ENCODE measurements at regions not wholly inside any gene's neighbourhood (a gene's known extent, or its start where the extent isn't known, plus 50 kb on each side); places are given as distances from the start of the nearest gene placed in this dataset.

DNA sequence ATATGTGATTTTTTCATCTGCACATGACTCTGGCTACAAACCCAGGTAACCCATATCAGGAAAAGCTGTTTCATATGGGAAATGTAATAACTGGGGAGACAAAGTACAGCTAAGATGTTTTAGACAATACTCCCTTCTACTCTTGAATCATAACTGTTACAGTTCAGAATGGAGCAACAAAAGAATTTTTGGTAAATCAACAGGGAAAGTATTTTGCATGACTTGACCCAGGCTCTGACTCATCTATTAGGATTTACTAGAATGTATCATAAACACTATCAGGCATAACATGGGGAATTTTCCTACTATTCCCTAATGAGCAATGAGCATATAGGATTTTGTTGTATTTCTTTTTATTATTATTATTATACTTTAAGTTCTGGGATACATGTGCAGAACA, 553.0 kb downstream of the SLC16A7 start:
- no peak for DNase-seq

DNA sequence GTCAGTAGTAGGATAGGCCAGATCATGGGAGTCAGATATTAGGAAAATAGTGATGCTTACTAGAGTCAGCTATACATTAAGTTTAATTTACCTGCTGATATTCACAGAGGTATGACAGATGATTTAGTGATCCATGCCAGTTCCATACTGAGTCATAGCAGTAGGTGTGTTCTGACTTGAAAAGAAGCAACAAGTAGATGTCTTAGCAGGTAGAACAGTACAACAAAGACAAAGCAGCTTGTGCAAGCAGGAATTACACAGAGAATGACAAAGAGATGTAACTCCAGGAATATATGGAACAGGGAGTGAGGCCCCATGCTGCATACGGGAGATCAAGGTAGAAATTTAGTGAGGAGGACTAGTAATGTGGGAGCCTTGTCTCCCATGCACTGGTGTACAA, 556.9 kb downstream of the SLC16A7 start:
- no peak for DNase-seq

DNA sequence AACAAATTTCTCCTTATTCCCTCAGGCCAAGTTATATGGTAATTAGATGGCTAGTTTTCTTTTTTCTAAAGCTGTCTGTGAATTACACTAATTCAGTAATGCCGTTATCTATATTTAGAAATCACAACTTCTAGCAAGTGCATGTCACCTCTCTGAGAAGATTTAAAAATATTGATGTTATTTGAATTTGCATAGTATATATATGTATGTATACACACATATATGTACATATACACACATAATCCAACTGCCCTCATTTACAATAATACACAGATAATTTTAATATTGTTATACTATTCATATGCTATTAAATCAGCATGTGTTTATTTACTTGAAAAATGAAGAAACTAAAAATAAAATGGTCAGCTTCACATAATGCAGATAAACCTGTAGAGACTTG, 563.9 kb downstream of the SLC16A7 start:
- no peak for DNase-seq

DNA sequence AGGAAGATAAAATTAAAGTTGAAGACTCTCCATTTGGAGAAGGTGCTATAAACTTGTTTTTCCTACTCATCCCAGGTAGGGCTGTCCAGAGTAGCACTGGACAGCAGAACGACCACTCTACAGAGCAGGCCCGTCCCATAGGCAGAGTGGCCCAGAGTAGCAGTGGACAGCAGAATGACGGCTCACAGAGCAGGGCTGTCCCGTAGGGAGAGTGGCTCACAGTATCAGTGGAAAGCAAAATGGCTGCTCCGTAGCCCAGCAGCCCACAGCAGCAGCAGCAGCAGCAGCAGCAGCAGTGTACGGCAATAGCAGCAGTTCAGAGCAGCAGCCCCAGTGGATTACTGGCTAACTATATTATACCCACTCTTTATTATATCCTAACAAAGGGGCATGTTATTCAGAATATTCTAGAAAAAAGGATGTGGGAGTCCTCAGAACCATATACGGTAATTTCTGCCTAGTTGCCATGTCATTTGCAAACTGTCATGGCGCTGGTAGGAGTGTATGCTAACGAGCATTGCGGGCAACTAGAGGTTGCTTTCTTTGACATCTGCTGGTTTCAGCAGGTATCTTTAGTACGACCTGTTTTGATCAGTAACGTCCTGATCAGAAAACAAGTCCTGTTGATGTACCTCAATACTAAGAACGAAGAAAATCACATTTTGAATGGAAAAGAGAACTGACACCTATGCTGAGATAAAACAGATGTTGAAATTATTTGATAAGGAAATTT, 567.3 kb downstream of the SLC16A7 start:
- DNase-seq, result no peak

DNA sequence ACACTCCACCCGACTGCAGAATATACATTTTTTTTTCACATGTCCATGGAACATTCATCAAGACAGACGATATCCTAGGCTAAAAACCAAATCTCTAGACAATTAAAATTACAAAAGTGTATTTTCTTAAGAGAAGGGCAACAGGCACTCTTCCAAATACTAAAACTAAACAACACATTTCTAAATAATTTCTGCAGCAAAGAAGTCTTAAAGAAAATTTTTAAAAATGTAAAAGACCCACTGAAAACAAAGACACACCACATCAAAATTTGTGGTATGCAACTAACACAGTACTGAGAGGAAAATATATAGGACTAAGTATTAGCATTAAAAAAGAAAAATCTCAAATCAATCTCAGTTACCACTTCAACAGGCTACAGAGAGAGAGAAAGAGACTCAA, 570.0 kb downstream of the SLC16A7 start:
- DNase-seq, result no peak

DNA sequence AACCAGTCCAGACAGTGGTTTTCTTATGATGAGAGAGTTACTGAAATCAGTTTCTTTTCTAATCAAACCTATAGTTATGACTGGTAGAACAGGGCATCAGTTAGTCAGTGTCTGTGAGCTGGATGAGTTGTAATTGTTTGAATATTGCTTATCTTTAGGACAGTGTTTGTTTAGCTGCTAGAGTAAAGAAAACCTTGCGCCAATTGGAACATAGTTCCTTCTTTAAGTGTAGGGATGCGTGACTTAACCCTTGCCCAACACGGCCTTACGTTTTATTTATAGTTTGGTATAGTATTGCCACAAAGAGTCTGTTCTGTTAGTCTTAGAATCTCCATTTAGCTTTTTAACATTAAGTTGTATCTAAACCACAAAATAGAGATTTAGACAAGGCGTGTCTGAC, 572.6 kb downstream of the SLC16A7 start:
- no peak for DNase-seq

DNA sequence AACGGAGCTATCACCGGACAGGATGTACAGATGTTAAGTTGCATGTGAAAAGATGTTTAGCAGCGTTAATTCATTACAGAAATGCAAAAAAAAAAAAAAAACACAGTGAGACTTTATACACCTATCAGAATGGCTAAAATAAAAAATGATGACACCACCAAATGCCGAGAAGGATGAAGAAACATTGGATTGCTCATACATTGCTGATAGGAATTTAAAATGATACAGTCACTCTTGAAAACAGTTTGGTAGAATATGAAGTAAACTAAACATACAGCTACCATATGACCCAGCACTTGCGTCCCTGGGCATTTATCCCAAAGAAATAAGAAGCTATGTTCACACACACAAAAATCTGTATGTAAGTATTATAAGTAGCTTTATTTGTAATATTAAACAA, 574.1 kb downstream of the SLC16A7 start:
- DNase-seq, result no peak

DNA sequence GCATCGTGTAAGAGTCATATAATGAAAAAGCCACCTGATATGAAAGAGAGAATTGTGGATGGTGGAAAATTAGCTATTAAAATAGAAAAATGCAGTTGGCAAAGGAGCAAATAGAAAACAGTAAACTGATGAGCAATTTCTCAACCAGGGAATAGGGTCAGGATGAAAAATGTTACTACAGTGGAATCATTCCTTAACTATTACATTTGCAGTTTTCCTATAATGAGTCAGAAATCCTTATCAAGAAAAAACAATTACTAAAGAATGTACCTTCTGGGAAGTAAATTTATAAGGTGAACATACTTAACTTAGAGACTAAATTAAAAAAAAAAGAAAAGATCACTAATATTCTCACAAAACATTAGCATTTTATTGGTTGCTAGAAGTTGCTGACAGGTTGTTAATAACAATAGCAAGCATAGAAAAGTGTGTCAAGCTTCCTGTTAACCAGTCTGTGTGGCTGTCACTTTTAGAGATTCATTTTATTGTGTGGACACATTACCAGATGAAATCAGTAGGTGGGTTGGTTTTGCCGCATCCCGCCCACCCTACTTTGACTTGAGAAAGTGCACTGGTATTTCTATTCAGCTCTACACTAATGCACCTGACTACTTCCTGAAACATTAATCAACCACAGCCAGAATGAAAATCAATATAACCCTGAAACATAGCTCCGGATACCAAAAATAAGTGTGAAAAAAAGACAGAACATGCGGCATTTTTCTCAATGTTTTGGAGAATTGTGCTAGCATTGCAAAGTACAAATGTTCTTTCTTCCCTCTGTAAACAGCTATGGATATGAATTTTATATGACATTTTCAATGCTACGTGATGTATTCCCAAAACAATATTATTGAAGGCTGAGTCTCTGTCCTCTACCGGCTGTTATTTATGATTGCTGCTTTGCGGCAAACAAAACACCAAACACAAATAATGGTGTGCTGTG, 576.7 kb downstream of the SLC16A7 start:
- no peak for DNase-seq

DNA sequence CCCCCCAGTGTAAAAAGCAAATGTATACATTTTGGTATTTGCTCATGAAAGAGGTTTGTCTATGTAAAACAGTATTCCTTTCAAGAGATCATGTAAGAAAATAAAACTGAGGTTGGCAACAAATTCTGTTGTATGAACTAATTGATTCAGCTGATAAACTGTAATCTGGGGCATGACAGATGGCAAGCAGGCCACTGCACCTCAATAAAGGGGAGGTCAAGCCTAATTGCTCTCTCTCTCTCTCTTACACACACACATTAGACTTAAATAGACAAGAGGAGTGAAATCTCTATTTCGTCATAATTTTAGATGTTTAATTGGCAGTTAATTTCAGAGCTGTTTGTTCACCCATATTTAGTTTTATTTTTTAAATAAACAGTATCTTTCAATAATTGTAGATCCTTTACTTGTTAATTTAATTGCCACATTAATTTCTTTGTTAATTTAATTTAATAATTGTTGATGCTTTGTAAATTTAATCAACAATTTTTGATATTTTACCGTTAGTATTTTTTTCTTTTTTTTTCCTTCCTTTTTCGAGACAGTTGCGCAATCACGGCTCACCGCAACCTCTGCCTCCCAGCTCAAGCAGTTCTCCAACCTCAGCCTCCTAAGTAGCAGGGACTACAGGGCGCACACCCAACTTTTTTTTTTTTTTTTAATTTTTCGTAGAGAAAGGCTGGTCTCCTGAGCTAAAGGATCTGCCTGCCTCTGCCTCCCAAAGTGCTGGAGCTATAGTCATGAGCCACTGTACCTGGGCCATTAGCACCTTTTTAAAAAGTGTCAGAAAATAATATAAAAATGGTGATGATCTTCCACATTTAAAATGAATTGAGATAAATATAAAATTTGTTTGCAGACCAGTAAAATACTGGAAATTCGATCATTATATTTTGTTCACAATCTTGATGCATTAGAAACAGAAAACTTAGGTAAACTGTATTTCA, 577.7 kb downstream of the SLC16A7 start:
- DNase-seq, result no peak

DNA sequence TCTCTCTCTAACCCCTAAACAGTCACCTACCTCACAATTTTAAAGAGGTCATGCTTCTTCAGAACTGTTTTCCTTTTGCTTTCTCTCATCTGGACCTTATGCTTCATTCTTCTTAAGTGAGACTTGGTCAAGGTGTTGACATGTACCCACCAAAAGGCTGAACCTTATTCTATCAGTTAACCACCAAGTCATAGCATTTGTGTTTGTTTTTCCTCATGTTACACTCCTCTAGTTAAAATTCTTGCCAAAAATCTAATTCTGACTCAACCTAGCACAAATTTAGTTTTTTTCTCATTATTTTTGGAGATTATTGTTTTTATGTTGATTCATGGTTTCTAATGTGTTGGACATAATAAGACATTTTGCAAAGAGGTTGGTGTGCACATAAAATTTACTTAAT, 578.6 kb downstream of the SLC16A7 start:
- no peak for DNase-seq

DNA sequence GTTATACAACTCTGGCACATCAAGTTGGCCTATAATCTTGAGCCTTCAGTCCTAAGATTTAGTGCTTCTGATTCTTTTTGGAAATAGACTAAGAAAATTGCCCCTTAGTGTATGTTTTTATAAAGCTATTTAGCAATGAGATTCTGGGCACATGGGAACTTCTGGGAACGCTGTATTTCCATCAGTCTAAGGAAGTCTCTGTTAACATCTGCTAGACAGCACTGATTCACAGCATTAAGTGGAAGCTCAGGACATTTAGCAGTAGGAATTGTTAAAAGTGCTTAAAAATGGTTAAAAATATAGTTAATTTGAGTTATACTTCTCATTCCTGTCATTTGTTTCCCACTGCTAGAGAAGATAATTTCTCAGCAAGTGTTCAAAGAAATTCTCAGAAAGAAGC, 579.1 kb downstream of the SLC16A7 start:
- DNase-seq, result no peak

DNA sequence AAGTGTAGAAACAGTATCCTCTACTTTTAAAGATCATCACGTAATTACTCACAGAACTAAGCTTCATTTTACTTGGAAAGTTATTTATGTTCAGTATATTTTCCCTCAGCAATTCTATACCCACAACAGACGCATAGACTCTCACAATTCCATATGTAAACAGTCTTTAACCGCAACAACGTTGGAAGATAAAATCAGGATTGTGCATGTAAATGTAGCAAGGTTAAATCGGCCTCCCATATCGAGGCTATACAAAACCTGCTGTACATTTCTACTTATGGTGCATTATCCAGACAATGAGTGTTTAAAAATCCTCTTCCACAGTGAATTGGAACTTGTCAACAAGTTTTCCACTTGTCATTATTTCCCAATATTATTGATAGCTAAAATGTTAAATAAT, 581.1 kb downstream of the SLC16A7 start:
- DNase-seq, result no peak

DNA sequence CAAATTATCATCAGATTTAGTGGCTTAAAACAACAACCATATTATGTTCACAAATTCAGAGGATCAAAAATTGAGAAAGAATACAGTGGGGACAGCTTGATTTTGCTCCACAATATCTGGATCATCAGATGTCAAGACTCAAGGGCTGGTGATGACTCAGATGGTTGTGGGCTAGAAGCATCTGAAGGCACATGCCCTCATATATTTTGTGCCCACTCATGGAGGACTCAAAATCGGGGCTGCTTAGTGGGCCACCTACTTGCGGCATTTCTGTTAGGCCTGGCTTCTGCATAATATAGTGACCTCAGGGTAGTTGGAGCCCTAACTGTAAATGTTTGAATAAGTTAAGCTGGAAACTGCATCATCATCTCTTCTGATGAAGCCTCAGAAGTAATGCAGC, 584.5 kb downstream of the SLC16A7 start:
- no peak for DNase-seq

DNA sequence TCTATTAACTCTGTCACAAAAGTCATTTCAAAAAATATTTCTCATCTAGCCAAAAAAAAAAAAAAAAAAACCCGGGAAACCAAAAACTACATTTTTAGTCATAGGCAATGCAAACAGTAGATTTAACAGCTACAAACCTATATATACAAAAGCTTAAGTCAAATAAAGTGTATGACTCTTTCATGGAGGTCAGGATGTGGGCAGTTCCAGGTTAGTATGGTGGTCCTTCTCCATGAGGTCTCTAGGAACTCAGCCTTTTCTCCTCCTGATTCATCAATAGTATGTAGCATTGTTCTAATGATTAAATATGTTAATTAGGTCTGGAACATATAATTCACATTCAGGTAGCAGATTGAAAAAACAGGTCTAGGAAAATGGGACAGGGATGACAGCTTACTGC, 586.5 kb downstream of the SLC16A7 start:
- no peak for DNase-seq

DNA sequence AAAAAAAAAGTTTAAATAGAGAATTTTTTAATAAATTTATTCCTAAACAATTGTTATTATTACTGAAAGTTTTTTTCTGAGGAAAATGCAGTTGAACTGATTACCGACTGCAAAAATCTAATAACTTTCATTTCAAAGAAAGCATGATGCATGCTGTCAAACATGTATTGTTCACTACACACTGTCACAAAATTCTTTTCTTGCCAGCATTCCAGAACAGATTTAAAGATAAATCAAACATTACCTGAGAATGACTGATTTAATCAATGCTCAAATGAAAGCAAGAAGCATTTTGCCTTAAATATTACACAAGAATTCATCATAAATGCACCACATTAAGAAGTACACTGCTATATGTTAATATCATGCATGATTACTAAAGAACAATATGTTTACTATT, 588.3 kb downstream of the SLC16A7 start:
- no peak for DNase-seq

DNA sequence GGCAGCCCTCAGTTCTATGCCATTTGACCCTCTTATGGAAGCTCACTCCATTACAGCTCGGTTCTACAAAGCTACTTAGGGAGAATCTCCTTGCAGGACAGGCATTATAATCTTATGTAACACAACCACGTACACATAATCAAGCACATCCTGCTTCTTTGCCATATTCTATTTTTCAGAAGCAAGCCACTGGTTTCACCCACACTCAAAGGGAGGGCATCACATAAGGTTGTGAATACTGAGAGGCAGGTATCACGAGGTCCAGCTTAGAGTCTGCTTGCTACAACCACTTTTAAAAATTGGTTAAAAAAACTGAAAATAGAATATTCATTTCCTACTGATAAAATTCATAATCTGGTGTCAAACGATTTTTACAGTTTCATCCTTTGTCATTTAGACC, 589.2 kb downstream of the SLC16A7 start:
- DNase-seq, result no peak

DNA sequence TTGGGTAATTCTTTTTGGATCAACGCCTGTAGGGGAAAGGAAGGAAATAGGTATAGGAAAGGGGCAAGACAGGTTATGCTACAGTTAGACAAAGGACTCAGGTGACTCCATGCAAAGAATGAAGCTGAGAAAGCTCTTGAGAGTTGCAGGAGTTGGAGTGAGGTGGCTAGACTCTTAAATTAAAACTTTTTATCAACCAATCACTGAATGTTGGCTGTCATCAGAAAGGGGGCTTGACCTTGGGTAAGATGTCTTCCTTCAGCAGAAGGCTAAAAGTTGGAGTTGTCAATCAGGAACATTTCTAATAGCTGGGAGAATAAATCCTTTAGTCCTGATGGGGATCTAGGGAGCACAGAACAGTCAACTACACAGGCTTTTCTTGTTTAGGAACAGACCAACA, 595.4 kb downstream of the SLC16A7 start:
- no peak for DNase-seq

DNA sequence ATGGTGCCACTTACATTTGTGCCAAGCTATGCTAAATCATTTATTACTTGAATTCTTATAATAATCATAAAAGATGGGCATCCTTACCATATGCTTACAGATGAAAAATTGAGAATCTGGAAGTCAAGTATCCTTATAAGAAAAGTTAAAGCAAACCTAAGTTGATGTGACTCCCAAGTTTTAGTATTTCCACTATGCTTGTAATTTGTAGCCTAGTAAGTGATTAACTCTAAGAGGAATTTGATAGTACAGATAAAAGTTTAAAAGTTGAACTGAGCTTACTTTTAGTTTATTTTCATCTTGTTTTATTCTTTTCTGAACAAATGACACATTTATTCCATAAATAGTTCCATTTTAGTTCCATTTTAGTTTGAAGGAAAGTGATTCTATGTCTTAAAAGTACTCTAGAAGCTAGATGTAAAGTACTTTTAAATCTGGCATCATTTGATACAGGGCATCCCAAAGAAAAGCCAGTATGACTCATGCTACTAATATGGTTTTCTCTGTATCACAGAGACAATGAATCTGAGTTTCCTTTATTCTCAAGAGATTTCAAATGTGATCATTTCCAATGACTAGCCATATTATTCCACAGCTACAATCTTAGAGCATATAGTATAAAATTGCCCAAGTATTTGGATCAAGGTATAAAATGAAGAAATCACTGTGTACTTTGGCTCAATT, 596.0 kb downstream of the SLC16A7 start:
- DNase-seq, result no peak

DNA sequence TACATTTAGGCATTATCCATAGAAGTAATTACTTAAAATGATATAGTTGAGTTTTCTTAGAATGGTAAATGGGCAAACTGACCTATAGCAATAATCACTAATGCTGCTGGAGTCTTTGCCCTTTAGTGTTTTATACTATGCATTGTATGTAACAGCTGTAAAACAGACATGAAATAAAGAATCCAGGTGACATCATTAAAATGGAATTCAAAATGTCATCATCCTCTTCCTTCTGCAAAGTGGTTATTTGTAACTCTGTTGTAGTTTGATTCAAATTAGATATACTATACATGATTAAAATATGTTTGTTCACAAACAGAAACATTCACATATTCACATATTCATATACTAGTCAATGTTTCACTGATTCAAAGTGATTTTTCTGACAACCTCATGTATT, 598.8 kb downstream of the SLC16A7 start:
- DNase-seq, result no peak

DNA sequence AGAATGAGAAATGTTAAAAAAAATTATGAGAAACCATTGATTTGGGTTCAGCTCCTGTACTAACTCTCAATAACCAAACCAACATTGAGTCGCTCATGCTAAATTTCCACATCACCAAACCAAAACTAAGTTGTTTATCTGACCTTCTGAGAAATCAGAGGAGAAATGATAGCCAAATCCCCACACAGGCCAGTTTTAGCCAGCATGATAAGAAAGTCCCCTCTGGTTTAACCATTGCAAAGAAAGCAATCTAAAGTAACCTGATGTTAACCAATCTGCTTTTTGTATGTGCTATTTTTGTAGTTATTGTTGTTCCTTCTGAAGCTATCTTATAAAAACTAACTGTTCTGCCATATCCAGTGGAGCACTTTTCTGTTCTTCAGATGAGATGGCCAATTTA, 599.7 kb downstream of the SLC16A7 start:
- DNase-seq, result no peak

DNA sequence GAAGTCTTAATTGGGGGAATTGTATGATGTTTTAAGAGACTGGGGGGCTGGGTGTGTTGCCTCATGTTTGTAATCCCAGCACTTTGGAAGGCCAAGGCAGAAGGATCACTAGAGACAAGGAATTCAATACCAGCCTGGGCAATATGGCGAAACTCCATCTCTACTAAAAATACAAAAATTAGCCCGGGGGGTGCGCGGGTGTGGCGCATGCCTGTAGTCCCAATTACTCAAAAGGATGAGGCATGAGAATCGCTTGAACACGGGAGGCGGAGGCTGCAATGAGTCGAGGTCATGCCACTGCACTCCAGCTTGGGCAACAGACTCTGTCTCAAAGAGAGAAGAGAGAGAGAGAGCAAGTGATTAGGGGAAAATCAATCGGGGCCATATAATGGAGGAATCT, 600.5 kb downstream of the SLC16A7 start:
- no peak for DNase-seq

DNA sequence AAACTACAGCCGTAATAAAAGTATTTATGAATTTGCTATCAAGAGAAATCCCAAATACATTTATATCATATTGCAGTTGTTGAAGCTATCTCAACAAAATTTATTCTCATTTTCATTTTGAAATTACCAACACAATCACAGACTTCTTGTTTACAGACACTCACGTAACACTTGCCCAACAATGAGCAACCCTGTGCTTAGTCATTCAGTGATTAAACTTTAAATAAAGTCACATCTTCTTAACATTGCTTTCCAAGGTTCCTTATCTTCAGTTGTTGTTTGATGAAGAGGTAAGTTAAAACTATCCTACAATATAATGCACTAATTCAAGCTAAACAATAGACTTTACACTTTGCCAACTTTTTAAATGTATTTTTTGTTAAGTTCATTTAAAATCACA, 601.8 kb downstream of the SLC16A7 start:
- no peak for DNase-seq

DNA sequence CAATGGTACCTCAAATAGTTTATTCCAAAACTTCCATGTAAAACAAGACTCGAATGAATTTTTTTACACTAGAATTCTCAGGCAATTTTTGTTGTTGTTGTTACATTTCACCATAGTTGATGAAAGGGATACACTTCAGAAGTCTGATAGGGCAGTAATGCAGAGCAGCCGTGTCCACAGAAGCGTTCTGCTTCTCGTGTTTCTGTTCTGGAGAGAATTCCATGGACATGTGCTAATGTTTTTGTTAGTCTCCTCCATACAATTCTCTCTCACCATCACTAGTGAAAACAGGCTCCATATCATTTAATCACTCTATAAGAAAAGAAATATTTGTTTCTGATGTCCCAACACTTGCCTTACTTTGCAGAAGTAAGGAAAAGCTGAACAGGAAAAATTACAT, 606.1 kb downstream of the SLC16A7 start:
- DNase-seq, result no peak
